Amygdala (tissue), 56 donors: ENCODE measurements at regions not wholly inside any gene's neighbourhood (a gene's known extent, or its start where the extent isn't known, plus 50 kb on each side); places are given as distances from the start of the nearest gene placed in this dataset.
"Not testable (repeated sequence)": the region's sequence is repeated elsewhere in the genome, so short reads cannot be mapped to it uniquely, and the experiment has no call there.

Experiments
- DNase-seq, 56 donors: peaks; one replicate each; lab custom pipeline; 2025; lab: John Stamatoyannopoulos, UW

DNA sequence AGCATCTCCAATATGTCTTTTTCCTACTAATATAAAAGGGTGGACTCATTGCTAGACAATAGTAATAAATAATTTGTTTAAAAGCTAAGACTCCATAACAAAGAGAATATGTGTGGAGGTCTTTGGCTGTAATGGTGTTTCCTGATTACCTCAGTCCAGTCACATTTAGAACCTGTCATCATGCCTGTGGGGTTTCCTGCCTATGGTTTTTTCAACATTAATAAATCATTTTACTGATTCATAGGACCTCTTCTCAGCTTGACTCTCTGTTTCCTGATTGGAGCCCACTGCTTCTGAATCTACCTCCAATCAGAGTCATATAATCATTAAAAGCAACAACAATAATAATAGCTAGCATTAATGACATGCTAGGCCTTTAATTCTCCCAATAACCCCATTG is 52.4 kb upstream of the GNAI1 start:
- no peak for DNase-seq

DNA sequence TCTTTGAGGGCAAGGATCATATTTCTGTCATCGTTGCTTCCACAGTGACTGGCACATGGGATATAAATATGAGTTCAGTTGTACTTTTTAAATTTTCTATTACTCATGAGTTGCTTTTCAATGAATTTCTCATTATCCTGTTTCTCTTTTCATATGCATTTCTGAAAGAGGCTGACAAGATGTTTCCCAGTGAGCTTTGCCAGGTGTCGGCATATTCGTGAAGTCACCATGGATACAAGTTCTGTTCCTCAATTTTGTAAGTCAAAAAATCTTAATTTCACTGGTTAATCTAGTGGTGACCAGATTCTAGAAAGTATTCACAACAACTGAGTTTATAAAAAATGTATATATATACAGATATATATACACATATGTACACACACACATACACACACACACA is 55.7 kb upstream of the GNAI1 start:
- peak in 2 of 56 donors; percentile 2 to 5 for DNase-seq

DNA sequence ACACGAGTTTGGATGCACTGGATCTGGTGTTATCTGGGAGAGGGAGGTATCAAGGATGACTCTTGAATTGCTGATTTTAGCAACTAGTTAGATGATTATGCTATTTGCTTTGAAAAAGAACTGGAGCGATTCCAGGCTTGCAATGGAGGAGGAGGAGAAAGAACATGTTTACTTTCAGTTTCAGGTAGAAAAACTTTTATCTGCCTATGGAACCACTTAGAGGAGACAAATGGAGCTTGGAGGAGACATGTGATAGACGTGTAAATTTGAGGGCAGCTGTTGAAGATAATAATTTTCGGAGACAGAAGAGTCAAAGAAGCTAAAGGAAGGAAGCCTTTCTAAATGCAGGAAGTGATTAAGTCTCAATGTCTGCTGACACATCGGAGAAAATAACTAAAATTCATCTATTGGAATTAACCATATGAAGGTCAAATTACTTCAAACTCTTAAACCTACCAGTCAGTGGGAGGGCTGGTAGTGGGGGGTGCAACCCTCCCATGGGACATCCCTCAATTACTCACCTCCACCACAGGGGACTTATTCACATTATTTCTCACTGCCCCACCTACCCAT is 56.4 kb upstream of the GNAI1 start:
- DNase-seq, result no peak

DNA sequence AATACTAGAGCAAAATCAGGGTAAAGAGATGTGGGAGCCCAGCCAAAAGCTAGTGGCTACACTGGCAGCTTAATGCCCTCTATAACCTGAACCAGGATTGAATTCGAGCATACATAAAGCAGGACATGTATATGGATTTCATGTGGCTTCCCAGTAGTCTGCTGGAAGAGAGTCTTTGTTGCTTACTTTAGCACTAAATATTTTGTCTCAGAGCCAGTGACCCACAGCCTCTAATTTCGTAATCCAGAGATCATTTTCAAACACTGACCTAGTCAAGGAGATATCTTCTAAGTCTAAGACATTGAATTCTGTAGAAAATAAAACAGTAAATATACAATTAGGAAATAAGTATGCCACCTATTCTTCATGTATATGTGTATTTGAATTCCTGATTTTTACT is 64.2 kb upstream of the GNAI1 start:
- no peak for DNase-seq

DNA sequence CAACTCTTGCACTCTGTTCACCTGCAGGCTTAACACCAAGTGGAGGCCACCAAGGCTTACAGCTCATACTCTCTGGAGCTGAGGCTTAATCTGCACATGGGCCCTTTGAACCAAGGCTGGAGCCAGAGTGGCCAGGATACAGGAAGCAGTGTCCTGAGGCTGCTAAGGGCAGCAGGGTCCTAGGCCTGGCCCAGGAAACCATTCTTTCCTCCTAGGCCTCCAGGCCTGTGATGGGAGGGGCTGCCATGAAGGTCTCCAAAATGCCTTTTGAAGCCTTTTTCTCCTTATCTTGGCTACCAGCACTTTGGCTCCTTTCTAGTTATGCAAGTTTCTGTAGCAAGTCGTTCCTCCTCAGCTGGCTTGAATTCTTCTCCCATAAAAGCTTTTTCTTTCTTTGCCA is 68.0 kb upstream of the GNAI1 start:
- DNase-seq, result no peak

DNA sequence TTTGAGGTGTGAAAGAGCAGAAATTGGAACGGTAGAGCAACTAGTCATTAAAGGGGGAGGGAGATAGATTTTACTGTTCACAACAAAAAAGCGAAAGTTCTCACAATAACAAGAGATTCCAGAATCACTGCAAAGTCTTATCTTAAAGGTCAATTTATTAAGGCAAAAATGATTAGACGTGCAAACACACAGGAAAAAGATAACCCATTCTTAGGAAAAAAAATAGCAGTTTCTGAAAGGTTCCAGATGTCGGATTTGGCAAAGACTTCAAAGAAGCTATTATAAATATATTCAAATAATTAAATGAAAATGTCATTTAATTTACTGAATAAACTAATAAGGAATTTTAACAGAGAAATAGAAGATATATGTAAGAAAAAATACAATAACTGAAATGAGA is 70.8 kb upstream of the GNAI1 start:
- DNase-seq, result no peak

DNA sequence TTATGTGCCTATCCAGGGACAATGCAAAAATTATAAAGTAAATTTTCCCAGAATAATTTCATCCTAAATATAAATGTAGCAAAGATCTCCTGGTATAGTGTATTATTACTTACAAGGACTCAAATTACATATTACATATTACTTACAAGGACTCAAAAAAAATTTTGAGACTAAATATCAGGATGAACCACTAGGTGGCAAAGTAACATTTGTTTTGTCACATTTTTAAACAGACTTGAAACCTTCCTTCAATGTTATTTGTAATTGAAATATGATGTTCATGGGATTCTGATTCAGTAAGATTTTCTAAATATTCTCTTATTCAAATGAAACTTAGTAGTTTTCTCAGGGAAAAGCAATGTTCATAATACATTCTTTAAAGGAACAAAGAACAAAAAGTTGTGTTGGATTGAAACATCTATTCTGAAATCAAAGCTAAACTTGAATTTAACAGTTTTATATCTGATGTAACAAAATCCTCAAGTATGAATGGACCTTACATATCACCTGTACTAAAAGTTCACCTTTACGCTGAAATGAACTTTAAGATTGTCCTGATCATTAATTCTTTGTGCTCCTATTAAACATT is 74.3 kb upstream of the GNAI1 start:
- DNase-seq, result peak in 1 of 56 donors; percentile 14

DNA sequence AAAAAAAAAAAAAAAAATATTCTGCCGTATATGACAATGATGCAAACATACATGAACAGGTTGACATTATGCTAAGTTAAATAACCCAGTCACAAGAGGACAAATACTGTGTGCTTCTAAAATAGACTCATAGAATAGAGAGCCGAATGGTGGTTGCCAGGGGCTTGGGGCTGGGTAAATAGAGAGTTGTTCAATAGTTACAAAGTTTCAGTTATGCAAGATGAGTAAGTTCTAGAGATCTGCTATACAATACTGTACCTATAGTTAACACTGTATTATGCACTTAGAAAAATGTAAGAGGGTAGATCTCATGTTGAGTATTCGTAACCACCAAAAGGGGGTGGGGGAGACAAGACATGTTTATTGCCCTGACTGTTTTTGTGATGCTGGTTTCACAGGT is 77.1 kb upstream of the GNAI1 start:
- no peak for DNase-seq

DNA sequence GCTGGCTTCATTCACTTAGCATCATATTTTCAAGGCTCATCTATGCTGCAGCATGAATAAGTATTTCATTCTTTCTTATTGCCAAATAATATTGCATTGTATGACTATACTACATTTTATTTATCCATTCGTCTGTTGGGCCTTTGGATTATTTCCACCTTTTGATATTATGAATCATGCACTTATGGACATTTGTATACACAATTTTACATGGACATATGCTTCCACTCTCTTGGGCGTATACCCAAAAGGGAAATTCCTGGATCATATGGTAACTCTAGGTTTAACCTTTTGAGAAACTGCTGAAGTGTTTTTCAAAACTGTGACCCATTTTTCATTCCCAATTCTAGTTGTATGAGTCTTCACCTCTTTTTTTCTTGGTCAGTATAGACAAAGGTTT is 80.3 kb upstream of the GNAI1 start:
- DNase-seq, result no peak

DNA sequence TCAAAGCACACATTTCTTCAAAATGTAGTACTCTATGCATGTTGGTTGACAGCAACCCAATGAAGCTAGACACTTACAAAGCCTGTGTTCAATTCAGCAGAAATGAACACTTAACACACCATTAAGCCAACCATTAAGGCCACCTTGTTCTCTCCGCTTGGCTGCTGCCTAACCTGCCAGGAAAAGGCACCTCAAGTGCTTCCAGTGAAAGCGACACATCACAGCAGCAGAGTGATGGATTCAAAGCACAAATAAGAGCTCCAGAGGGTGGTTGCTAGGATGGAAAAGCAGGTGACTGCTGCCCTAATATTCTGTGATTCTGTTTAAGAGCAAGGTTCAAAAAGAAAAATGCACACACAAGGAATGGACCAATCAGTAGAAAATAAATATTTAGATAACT is 81.5 kb upstream of the GNAI1 start:
- DNase-seq, result no peak

DNA sequence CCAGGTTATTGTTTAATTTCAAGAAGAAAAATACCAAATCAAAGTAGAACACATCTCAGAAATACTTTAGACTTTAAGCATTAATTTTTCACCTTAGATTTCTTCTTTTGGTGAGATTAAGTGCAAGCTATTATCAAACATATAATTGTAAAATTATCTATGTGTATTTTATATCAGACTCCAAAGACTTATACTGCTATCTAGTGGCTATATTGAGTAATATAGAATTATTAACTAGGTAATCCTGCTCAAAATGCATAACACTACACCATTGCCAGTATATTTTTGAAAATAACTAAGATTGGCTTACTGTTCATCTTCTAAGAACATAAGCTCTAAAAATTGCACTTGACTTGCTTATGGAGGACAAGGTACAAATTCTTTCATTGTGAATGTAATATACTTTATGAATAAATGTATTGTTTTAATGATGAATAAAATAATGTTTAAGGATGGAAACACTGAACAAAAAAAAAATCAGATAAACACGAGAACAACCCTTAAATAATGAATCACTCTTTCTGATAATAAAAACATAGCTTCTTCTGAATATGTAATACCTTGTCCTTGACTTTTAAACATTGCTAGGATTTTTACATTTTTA is 86.7 kb upstream of the GNAI1 start:
- DNase-seq, result no peak

DNA sequence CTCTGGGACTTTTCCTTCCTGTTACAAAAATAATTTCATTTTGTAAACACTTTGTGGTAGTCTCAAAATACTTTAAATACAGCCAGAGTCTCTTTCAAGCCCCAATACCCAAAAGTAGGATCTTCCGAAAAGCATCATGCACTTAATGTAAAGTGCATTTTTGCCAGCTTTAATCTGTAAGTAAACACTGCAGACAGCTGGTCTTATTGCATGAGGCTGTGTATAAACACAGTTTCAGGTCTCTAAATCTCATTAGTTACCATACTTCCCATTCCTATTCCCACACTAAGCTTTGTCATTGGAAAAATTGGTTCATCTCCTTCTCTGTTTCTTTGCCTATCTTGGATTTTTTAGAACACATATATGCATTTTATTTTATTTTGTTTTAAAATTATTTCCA is 87.6 kb upstream of the GNAI1 start:
- DNase-seq, result no peak

DNA sequence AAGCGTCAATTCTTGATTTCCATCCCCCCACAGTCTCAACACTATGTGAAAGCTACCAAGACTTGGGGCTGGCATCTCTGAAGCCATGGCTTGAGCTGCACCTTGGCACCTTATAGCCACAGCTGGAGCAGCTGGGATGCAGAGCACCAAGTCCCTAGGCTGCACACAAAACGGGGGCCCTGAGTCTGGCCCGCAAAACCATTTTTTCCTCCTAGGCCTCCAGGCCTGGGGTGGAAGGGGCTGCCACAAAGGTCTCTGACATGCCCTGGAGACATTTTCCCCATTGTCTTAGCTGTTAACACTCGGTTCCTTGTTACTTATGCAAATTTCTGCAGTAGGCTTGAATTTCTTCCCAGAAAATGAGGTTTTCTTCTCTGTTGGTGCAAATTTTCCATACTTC is 89.8 kb upstream of the GNAI1 start:
- DNase-seq, result no peak

DNA sequence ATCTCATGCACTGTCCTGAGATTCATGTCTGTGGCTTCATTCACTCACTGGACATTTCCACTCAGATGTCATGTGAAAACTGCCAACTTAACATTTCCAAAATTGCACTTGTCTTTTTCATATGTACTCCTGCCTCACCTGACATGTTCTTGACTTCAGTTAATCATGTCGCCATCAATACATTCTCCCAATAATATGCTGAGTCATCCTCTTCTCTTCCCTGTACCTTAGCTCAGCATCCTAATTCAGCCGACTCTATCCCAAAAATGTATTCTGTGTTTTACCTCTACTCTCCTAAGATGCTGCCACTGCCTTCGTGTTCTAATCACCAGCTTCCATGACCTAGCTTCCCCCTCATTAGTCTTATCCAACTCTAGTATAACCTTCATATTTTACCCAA is 93.9 kb upstream of the GNAI1 start:
- DNase-seq, result no peak

DNA sequence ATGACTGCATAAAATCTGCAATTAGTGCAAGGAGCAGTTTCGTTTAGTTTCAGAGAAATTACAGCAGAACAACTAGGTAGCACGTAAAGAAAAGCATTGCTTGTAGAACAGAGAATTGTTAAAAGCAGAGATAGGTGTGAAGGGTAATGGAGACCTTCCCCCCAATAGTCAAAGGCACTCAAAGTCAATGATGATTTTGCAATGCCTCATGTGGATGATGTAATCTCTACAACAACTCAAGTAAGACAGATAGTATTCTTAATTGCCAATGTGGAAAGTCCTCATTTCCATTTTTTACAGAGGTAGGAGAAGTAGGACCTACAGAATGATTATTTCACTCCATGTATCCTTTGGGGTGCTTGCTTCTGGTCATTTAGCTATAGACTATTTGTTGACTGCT is 94.3 kb upstream of the GNAI1 start:
- no peak for DNase-seq

DNA sequence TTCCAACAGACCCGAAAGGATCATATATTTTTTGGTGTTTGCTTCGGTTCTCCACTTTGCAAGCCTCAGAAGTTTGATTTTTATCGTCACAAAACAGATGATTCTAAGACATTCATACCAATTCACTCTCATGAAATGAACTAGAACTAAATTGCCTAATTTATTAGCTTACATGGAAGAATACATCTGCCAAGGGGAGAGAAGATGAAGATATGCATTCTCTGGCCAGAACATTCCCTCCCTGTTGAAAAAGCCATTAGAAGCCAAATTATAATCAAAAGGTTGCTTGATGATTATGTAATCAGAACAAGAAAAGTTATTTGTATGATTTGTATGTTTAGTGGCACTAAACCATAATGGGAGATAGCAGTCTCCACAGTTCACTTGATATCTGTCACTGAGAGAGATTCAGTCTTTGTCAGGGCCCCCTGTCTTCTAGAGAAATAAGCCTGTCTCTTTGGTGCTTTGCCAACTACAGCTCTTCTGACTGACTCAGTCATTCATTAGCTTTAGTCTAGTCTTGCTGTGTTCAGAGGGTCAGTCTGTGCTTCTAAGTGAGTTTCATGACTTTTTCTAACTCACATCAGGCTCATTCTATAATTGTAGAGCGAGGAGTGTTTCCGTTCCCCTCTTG is 95.3 kb upstream of the GNAI1 start:
- DNase-seq, result no peak

DNA sequence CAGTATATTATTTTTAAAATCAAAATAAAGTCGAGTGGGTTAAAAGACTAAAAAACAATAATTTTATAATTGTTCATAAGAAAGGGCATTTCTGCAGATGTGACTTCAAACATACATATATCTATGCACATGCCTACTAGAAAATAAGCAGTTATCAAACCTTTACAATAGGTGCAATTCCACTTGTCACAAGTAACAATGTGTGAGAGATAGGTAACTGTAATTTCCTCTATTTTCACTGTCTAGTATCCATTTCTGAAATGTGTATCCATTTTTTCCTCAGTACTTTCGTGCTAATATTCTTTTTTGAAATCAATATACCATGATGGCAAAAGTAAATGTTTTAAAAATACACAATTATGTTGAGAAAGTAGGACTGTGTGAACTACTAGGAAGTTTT is 96.9 kb upstream of the GNAI1 start:
- DNase-seq, result no peak

DNA sequence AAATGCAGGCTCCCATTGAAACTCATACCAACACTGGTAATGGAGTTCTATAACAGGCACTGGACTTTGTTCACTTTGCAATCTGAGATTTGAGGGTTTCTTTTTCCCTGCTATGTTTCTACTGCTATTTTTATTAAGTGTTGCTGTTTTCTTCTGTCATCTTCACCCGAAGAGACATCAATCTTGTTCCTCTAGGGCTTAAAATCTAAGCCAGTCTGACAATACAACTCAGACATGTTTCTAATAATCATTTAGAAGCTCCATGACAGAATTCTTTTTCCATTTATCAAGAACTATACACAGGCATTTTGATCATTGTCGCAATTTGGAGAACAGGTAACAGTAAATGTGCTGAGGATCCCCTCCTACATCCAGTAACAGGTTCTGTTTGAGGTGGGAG is 98.5 kb upstream of the GNAI1 start:
- DNase-seq, result no peak

DNA sequence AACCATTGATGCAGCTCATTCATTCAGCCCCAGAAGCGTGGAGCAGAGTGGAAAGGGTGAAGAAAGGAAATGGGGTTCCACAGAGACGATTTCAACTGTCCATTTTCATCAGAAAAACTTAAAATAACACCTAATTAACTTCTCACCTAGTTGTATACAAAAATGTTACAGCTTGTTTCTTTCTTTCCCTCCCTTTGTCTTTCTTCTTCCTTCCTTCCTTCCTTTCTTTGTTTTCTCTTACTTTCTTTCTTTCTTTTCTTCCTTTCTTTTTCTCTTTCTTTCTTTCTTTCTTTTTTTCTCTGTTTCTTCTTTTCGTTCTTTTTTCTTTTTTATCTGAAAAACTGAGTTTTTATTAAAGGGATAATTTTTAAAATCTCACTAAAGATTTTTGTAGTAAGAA is 105.9 kb upstream of the GNAI1 start:
- no peak for DNase-seq

DNA sequence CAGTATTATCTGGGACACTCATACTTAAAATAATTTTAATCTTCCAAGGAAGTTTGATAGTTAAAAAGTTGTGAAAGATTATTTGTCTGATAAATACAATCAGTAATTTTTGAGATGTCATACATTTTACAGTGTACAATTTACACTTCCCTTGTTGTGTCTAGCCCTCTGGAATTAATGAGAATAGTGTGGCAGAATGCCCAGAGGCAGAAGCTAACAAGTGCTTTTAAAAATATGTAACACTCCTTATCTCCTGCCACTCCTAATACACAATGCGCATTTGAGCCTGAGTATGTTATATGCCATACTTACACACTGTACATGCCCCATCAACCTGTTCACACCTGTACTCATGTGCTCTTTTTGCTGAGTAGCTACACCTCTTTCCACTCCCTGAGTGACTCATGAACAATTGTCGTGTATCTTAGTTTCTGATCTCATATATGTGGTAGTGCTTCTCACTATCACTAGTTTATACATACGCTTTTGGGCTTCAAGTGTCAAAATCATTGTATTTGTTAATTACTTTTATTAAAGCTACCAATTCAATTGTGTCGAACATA is 106.9 kb upstream of the GNAI1 start:
- no peak for DNase-seq

DNA sequence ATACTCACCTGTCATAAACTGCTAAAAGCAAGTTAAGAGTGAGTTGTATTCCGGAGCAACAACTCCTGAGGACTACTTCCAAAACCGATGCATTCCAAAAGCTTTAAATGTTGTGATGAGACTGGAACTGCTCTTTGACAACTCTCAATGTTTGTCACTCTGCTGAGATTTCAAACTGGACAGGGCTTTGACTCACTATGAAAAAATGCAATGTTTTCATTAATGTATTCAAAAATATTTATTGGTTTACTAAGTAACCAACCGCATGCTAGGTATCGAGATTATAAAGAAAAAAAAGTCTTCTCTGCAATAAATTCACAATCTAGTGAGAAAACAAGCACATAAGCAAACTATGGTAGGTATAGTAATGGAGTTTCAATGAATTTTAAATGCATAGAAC is 107.9 kb upstream of the GNAI1 start:
- DNase-seq, result no peak

DNA sequence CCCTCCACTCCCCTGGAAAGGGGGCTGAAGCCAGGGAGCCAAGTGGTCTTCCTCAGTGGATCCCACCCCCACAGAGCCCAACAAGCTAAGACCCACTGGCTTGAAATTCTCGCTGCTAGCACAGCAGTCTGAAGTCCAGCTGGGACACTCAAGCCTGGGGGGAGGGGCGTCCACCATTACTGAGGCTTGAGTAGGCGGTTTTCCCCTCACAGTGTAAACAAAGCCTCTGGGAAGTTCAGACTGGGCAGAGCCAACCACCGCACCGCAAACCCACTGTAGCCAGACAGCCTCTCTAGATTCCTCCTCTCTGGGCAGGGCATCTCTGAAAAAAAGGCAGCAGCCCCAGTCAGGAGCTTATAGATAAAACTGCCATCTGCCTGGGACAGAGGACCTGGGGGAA is 114.4 kb upstream of the GNAI1 start:
- DNase-seq, result not testable (repeated sequence)
